ENCODE measurements at regions not wholly inside any gene's neighbourhood (a gene's known extent, or its start where the extent isn't known, plus 50 kb on each side); places are given as distances from the start of the nearest gene placed in this dataset.

DNA sequence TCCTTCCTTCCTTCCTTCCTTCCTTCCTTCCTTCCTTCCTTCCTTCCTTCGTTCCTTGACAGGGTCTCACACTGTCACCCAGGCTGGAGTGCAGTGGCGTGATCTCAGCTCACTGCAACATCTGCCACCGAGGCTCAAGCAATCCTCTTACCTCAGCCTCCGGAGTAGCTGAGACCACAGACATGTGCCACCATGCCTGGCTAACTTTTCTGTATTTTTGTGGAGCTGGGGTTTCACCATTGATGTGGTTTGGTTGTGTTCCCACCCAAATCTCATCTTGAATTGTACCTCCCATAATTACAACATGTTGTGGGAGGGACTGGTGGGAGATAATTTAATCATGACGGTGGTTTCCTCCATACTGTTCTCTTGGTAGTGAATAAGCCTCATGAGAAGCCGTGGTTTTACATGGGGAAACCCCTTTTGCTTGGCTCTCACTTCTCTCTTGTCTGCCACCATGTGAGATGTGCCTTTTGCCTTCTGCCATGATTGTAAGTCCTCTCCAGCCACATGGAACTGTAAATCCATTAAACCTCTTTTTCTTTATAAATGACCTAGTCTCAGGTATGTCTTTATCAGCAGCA lies 90.3 kb upstream of the MPHOSPH6 start:
- WGBS, 2 donors: 79 to 85% methylated on average over 6 of the region's 6 CpGs
- intact Hi-C loops (cut with DNase I; ENCODE audit: low total_unique reads): no loop called here
- no peak for DNase-seq (ENCODE audit: low spot score in 2 of 2)
- H3K4me3 ChIP-seq (ENCODE audit: low read depth, poor library complexity, severe bottlenecking): no peak overlapping the region
- TF ChIP-seq, protein P1, sequence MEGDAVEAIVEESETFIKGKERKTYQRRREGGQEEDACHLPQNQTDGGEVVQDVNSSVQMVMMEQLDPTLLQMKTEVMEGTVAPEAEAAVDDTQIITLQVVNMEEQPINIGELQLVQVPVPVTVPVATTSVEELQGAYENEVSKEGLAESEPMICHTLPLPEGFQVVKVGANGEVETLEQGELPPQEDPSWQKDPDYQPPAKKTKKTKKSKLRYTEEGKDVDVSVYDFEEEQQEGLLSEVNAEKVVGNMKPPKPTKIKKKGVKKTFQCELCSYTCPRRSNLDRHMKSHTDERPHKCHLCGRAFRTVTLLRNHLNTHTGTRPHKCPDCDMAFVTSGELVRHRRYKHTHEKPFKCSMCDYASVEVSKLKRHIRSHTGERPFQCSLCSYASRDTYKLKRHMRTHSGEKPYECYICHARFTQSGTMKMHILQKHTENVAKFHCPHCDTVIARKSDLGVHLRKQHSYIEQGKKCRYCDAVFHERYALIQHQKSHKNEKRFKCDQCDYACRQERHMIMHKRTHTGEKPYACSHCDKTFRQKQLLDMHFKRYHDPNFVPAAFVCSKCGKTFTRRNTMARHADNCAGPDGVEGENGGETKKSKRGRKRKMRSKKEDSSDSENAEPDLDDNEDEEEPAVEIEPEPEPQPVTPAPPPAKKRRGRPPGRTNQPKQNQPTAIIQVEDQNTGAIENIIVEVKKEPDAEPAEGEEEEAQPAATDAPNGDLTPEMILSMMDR (IDR thresholded peaks at IDR 0.05): no peak
- TF ChIP-seq POLR2A (IDR thresholded peaks at IDR 0.05): no peak

DNA sequence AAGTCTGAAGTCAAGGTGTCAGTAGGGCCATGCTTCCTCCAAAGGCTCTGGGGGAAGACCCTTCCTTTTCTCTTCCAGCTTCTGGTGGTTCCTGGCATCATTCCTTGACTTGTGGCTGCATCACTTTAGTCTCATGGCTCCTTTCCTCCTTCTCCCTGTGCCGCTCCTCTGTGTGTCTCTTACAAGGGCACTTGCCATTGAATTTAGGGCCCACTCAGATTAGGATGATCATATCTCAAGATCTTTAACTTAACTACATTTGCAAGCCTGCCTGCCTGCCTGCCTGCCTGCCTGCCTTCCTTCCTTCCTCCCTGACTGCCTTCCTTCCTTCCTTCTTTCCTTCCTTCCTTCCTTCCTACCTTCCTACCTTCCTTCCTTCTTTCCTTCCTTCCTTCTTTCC lies 89.7 kb upstream of the MPHOSPH6 start:
- no peak for DNase-seq (ENCODE audit: low spot score in 2 of 2)
- intact Hi-C loops (cut with DNase I; ENCODE audit: low total_unique reads): no loop called here
- WGBS, 2 donors: 76 to 88% methylated on average over 1 of the region's 1 CpG
- H3K4me3 ChIP-seq (ENCODE audit: low read depth, poor library complexity, severe bottlenecking): no peak overlapping the region
- TF ChIP-seq POLR2A (IDR thresholded peaks at IDR 0.05): no peak
- TF ChIP-seq, protein P1 (IDR thresholded peaks at IDR 0.05): no peak

DNA sequence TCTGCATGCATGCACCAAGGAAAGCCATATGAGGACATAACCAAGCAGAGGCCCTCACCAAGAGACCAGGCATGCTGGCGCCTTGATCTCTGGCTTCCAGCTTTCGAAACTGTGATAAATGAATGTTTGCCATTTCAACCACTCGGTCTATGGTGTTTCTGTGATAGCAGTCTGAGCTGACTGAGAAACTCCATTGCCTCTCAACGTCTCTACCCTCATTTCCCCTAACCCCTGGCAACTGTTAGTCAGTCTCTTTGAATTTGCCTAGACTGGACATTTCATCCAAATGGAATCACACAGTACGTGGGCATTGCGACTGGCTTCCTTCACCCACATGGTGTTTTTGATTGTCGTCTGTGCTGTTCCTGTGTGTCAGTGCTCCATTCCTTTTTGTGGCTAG lies 88.0 kb upstream of the MPHOSPH6 start:
- no peak for DNase-seq (ENCODE audit: low spot score in 2 of 2)
- TF ChIP-seq, protein P1 (IDR thresholded peaks at IDR 0.05): no peak
- TF ChIP-seq POLR2A (IDR thresholded peaks at IDR 0.05): no peak
- intact Hi-C loops (cut with DNase I; ENCODE audit: low total_unique reads): no loop called here
- no peak overlapping the region for H3K4me3 ChIP-seq (ENCODE audit: low read depth, poor library complexity, severe bottlenecking)
- 88 to 90% methylated on average over 7 of the region's 7 CpGs for WGBS, 2 donors

DNA sequence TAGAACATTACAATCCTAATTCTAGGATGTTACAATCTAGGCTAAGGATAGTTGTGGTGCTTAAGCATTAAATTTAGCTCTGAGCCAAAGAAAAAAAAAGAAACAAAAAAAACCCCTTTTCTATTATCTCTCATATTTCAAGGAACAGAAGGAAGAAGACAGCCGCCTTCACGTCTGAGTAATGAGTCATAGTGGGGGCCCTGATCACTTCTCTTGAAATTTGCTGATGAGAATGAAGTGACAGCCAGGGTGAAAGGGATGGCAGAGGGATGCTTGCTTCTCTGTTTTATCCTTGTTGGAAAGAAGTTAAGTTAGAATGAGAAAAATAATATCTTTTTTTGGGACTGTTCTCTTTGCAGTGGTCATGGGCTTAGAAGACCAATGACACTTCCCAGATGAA lies 82.6 kb upstream of the MPHOSPH6 start:
- TF ChIP-seq, protein P1 (IDR thresholded peaks at IDR 0.05): no peak
- no peak for TF ChIP-seq POLR2A (IDR thresholded peaks at IDR 0.05)
- H3K4me3 ChIP-seq (ENCODE audit: low read depth, poor library complexity, severe bottlenecking): no peak overlapping the region
- 61 to 68% methylated on average over 2 of the region's 2 CpGs for WGBS, 2 donors
- intact Hi-C loops (cut with DNase I; ENCODE audit: low total_unique reads): no loop called here
- no peak for DNase-seq (ENCODE audit: low spot score in 2 of 2)

DNA sequence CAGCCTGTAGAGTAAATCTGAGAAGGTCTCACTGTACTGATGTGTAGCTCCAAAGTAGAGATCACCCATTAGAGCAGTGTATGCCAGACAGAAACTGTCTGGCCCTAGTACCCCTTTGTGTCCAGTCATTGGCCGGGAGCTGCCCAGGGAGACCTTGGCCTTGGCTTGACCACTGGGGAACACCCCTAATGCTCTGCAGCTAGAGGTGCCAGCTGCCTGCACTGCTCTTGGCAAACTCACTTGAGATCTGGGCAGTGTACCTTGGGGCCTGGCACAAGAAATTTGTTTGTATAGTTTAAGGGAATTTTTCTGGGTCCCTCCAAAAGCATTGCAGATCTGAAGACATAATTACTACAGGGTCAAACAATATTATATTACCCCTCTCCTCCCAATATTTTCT lies 78.7 kb upstream of the MPHOSPH6 start:
- intact Hi-C loops (cut with DNase I; ENCODE audit: low total_unique reads): no loop called here
- TF ChIP-seq, protein P1 (IDR thresholded peaks at IDR 0.05): no peak
- no peak for TF ChIP-seq POLR2A (IDR thresholded peaks at IDR 0.05)
- WGBS, 2 donors: 82 to 88% methylated on average over 1 of the region's 1 CpG
- H3K4me3 ChIP-seq (ENCODE audit: low read depth, poor library complexity, severe bottlenecking): no peak overlapping the region
- DNase-seq (ENCODE audit: low spot score in 2 of 2): no peak

DNA sequence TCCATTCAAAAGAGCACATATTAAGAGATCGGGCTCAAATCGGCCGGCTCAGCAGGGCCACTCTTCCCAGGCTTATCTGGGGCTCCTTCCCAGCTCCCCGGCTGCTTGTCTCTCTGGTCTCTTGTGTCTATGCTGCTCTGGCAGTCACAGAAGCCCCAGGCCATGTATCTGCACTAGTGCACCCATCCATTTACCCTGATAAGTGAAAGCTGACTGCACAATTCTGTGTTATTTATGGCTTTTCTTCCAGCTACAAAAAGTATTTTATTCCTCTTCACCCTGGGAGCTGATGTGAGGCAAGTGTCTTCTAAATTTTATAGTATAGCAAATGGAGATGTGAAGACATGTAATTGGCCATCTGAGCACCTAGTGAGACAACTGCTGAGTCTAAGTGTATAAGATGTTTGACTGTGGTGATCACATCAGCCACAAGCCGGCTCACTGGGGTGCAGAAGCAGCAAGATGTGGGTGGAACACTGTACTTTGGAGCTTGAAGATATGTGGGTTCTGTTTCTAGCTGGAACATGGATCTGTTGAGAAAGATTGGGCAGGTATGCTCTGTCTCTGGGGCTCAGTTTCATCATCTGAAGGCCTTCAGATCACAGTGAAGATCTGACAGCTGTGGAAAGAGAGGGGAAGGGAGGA lies 78.1 kb upstream of the MPHOSPH6 start:
- TF ChIP-seq POLR2A (IDR thresholded peaks at IDR 0.05): no peak
- TF ChIP-seq, protein P1 (IDR thresholded peaks at IDR 0.05): no peak
- intact Hi-C loops (cut with DNase I; ENCODE audit: low total_unique reads): no loop called here
- 74 to 76% methylated on average over 5 of the region's 5 CpGs for WGBS, 2 donors

More for the DNA sequence above, 78.1 kb upstream of the MPHOSPH6 start:
- DNase-seq (ENCODE audit: low spot score in 2 of 2): no peak
- H3K4me3 ChIP-seq (ENCODE audit: low read depth, poor library complexity, severe bottlenecking): no peak overlapping the region

All from lower leg skin (tissue), 4 donors.